GM12872 (cell line): ENCODE measurements at regions not wholly inside any gene's neighbourhood (a gene's known extent, or its start where the extent isn't known, plus 50 kb on each side); places are given as distances from the start of the nearest gene placed in this dataset.

Source experiments
- TF ChIP-seq, protein P1 (sequence below): IDR thresholded peaks from 3 replicates; pipeline ENCODE4 v1.5.1; 2011; ENCODE audit warnings: low read depth, mild to moderate bottlenecking, low read length, moderate library complexity; ENCODE audit not compliant: insufficient read depth

DNA sequence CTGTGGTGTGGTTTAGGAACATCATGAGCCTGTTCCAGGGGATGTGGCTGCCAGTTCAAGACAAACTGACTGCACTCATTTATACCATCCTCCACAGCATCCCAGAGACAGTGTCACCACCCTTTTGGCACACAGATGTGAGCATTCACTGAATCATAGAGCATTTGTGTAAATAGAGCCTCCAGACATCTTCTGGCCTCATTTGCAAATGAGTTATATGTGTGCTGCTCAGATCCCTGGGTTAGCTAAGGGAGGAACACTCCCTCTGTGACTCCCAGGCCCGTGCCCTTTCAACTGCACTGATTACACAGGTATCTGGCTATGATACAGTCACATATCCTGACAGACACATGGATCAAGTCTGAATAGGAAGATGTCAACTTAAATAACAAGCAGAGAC lies 351.5 kb upstream of the PLD5 start:
- TF ChIP-seq, protein P1, sequence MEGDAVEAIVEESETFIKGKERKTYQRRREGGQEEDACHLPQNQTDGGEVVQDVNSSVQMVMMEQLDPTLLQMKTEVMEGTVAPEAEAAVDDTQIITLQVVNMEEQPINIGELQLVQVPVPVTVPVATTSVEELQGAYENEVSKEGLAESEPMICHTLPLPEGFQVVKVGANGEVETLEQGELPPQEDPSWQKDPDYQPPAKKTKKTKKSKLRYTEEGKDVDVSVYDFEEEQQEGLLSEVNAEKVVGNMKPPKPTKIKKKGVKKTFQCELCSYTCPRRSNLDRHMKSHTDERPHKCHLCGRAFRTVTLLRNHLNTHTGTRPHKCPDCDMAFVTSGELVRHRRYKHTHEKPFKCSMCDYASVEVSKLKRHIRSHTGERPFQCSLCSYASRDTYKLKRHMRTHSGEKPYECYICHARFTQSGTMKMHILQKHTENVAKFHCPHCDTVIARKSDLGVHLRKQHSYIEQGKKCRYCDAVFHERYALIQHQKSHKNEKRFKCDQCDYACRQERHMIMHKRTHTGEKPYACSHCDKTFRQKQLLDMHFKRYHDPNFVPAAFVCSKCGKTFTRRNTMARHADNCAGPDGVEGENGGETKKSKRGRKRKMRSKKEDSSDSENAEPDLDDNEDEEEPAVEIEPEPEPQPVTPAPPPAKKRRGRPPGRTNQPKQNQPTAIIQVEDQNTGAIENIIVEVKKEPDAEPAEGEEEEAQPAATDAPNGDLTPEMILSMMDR = no peak

- TF ChIP-seq, protein P1 = no peak
Measured at GRCh38 chr1:242873661-242874060, 349.2 kb upstream of the PLD5 start.

- TF ChIP-seq, protein P1 = no peak
Measured at GRCh38 chr1:242872521-242872920, 348.0 kb upstream of the PLD5 start.

GRCh38 chr1:242871471-242872030 lies 347.1 kb upstream of the PLD5 start:
- TF ChIP-seq, protein P1 = no peak

DNA sequence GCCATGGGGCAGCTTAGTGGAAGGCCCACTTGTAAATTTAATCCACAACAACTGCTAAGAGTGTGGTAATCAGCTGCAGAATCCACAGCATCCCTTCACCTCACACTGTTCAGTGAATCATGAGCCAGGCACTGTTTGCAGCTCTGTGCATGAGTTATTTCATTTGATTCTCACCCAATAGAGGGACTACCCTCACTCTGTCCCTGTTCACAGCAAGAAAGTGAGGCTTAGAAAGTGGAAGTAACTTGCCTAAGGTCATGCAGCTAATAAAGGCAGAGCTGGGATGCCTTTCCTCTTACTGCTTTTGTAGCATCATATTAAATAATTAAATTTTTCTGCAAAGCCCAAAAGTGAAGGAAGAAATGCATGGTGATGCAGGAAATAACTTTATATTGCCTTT lies 346.5 kb upstream of the PLD5 start:
- TF ChIP-seq, protein P1 = no peak

DNA sequence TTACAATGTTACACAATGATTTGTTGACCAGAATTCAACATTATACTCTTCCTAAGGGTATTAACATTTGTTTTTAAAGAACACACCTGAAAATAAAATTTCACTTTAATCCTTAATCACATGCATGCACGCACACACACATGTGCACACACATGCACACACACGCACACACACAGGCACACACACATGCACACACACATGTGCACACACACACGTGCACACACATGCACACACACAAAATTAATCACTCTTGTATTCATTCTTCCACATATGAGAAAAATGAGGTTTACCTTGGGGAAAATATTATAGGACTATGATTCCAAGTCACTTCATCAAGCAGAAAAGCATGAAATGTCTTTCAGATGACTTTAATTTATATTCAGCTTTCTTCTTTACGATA lies 331.8 kb upstream of the PLD5 start:
- TF ChIP-seq, protein P1 = no peak

- TF ChIP-seq, protein P1 = no peak
Measured at GRCh38 chr1:242854466-242854865, 330.0 kb upstream of the PLD5 start.
